K562 (cell line): ENCODE measurements at regions not wholly inside any gene's neighbourhood (a gene's known extent, or its start where the extent isn't known, plus 50 kb on each side); places are given as distances from the start of the nearest gene placed in this dataset.

Experiments used
- ATF4 ChIP-seq: fragments of 450-650 bp; formaldehyde crosslinking; IDR thresholded peaks from 2 replicates; pipeline ENCODE4 v1.4.0; 2022; ENCODE audit warnings: mild to moderate bottlenecking, moderate library complexity
- CBFA2T3 ChIP-seq: fragments of 450-650 bp; IDR thresholded peaks from 2 replicates; pipeline ENCODE4 v1.6.1; 2017
- CHAMP1 ChIP-seq: fragments of 450-650 bp; IDR thresholded peaks from 2 replicates; pipeline ENCODE4 v1.6.1; 2016; ENCODE audit warnings: mild to moderate bottlenecking
- CUX1 ChIP-seq: fragments of 200-800 bp; sonication (Bioruptor generic); IDR thresholded peaks from 2 replicates; pipeline ENCODE4 v1.6.1; 2016; ENCODE audit warnings: missing genetic modification characterization, missing compliant biosample characterization
- E2F6 ChIP-seq, 2 experiments: IDR thresholded peaks; 2 replicates each; pipeline ENCODE4 v1.6.1; 2011; ENCODE audit warnings: borderline replicate concordance in 1 of 2, control low read depth in 1 of 2, low read depth in 1 of 2, low read length in 1 of 2, mild to moderate bottlenecking in 1 of 2, mixed read lengths in 1 of 2, moderate library complexity in 1 of 2; ENCODE audit not compliant: insufficient read depth in 1 of 2, insufficient read length in 1 of 2, poor library complexity in 1 of 2, severe bottlenecking in 1 of 2; ENCODE audit errors: extremely low read depth in 1 of 2
- ETV1 ChIP-seq: fragments of 450-650 bp; conservative IDR thresholded peaks from 2 replicates; pipeline ENCODE4 v1.6.1; 2016; ENCODE audit warnings: missing genetic modification characterization, control low read depth, low read depth, missing compliant biosample characterization
- FOXM1 ChIP-seq, 2 experiments: fragments of 450-650 bp in 1 of 2; sonication (generic) in 1 of 2; formaldehyde crosslinking in 1 of 2; IDR thresholded peaks; 2 replicates each; pipeline versions ENCODE4 v1.6.1 to v1.9.0; 2017 to 2022; ENCODE audit warnings: low read depth in 2 of 2, mild to moderate bottlenecking in 2 of 2, missing genetic modification reagents in 1 of 2, moderate library complexity in 1 of 2
- GTF2A2 ChIP-seq: IDR thresholded peaks from 2 replicates; pipeline ENCODE4 v1.6.1; 2016; ENCODE audit warnings: mild to moderate bottlenecking, missing genetic modification characterization, missing compliant biosample characterization
- MYNN ChIP-seq, 2 experiments: sonication (generic); formaldehyde crosslinking in 1 of 2; IDR thresholded peaks; 2 replicates each; pipeline versions ENCODE4 v1.5.0 to v1.6.1; 2016 to 2020; ENCODE audit warnings: antibody characterized with exemption in 1 of 2, missing genetic modification reagents in 1 of 2
- POLR2AphosphoS2 ChIP-seq: IDR thresholded peaks from 2 replicates; pipeline ENCODE4 v1.6.1; 2012; ENCODE audit warnings: low read length, improper control_type of control experiment
- RHOXF2B ChIP-seq: fragments of 250-450 bp; sonication (Bioruptor Pico); conservative IDR thresholded peaks from 2 replicates; pipeline ENCODE4 v1.5.1; 2021
- TOE1 ChIP-seq, 2 experiments: fragments of 450-650 bp in 1 of 2; sonication (generic) in 1 of 2; formaldehyde crosslinking in 1 of 2; IDR thresholded peaks; 2 replicates each; pipeline versions ENCODE4 v1.7.1 to v1.8.0; 2016 to 2022; ENCODE audit warnings: borderline replicate concordance in 2 of 2, mild to moderate bottlenecking in 2 of 2, antibody characterized with exemption in 1 of 2, inconsistent platforms in 1 of 2, low read depth in 1 of 2, missing genetic modification reagents in 1 of 2, moderate library complexity in 1 of 2
- ZEB2 ChIP-seq: fragments of 450-650 bp; IDR thresholded peaks from 2 replicates; pipeline ENCODE4 v1.6.1; 2016
- ZNF184 ChIP-seq: sonication (generic); formaldehyde crosslinking; IDR thresholded peaks from 2 replicates; pipeline ENCODE4 v1.5.0; 2020; ENCODE audit warnings: missing genetic modification reagents
- ZNF263 ChIP-seq: sonication (generic); formaldehyde crosslinking; IDR thresholded peaks from 2 replicates; pipeline ENCODE4 v1.8.0; 2022; ENCODE audit warnings: mild to moderate bottlenecking, missing genetic modification reagents, borderline replicate concordance
- ZNF77 ChIP-seq: fragments of 250-450 bp; sonication (Bioruptor Pico); IDR thresholded peaks from 2 replicates; pipeline ENCODE4 v1.5.0; 2020

GRCh38 chr1:116826818-116827606 lies 72.8 kb downstream of the CD2 start (continued):
- peak; percentile 63 for TF ChIP-seq TOE1 (IDR thresholded peaks at IDR 0.05; ENCODE audit: borderline replicate concordance)
- TF ChIP-seq TOE1 (CRISPR knock-in tag; IDR thresholded peaks at IDR 0.05; ENCODE audit: borderline replicate concordance, low read depth): no peak
- no peak for TF ChIP-seq POLR2AphosphoS2
- TF ChIP-seq CUX1 (CRISPR knock-in tag): peak; percentile 83
- peak; percentile 98 for TF ChIP-seq ETV1 (tag)
- TF ChIP-seq CBFA2T3: peak; percentile 83
- peak; percentile 23 for TF ChIP-seq ATF4
- TF ChIP-seq GTF2A2 (tag): peak; percentile 47; the same call in 1 of the 2 replicates
- 0 out of 2 replicates have a peak, but pooled peaks have one; percentile 21 for TF ChIP-seq MYNN (IDR thresholded peaks at IDR 0.05)
- TF ChIP-seq MYNN (CRISPR knock-in tag; IDR thresholded peaks at IDR 0.05): no peak
- TF ChIP-seq ZEB2: peak; percentile 98
- TF ChIP-seq E2F6 (IDR thresholded peaks at IDR 0.05; ENCODE audit: borderline replicate concordance in 1 of 2, extremely low read depth in 1 of 2, insufficient read depth in 1 of 2, insufficient read length in 1 of 2, low read depth in 1 of 2, low read length in 1 of 2, poor library complexity in 1 of 2, severe bottlenecking in 1 of 2): peak; percentile 41 to 67
- peak; percentile 35; the same call in 1 of the 2 replicates for TF ChIP-seq FOXM1 (IDR thresholded peaks at IDR 0.05; ENCODE audit: low read depth)
- no peak for TF ChIP-seq FOXM1 (CRISPR knock-in tag; IDR thresholded peaks at IDR 0.05; ENCODE audit: low read depth)
- no peak for TF ChIP-seq RHOXF2B (CRISPR knock-in tag)
- TF ChIP-seq ZNF77: no peak
- TF ChIP-seq CHAMP1: peak; percentile 73; the same call in 1 of the 2 replicates
- TF ChIP-seq ZNF263 (CRISPR knock-in tag): 0 out of 2 replicates have a peak, but pooled peaks have one; percentile 24
- no peak for TF ChIP-seq ZNF184 (CRISPR knock-in tag)
